Brain microvascular endothelial cell (primary cell): ENCODE measurements at regions not wholly inside any gene's neighbourhood (a gene's known extent, or its start where the extent isn't known, plus 50 kb on each side); places are given as distances from the start of the nearest gene placed in this dataset.

Experiments
- DNase-seq: peaks from one replicate; pipeline ENCODE4 v3.0.0-alpha.2; 2020
- H3K27ac ChIP-seq: fragments of 250-450 bp; sonication (Bioruptor Pico); 2 replicates; pipeline ENCODE4 v1.5.1; 2020; ENCODE audit warnings: mild to moderate bottlenecking, moderate library complexity
- H3K27me3 ChIP-seq: fragments of 250-450 bp; sonication (Bioruptor Pico); replicated peaks from 2 replicates; pipeline ENCODE4 v1.5.1; 2020; ENCODE audit warnings: mild to moderate bottlenecking
- H3K36me3 ChIP-seq: fragments of 250-450 bp; sonication (Bioruptor Pico); replicated peaks from 2 replicates; pipeline ENCODE4 v1.5.1; 2020; ENCODE audit warnings: mild to moderate bottlenecking
- H3K4me3 ChIP-seq: 2 replicates; pipeline ENCODE4 v1.5.1; 2011; ENCODE audit warnings: low read depth, mild to moderate bottlenecking, control low read depth, low read length, moderate library complexity
- CTCF ChIP-seq: IDR thresholded peaks from 2 replicates; pipeline ENCODE4 v1.5.1; 2011; ENCODE audit warnings: low read depth, mild to moderate bottlenecking, moderate library complexity, low read length, control low read depth, inconsistent platforms; ENCODE audit errors: missing control alignments
- in situ Hi-C: cut with HindIII; loops from 2 replicates; pipeline ENCODE4 v1.10.0; 2017; ENCODE audit warnings: low sequenced_read_pairs, low pct_ligation_motif_present

GRCh38 chr3:139130390-139131140 is 85.9 kb upstream of the PRR23C start:
- H3K27me3 ChIP-seq, result no peaks in the 10 kb centered on the region
- H3K36me3 ChIP-seq, result no peaks in the 10 kb centered on the region
- no peak for DNase-seq
- no peak overlapping the region for H3K4me3 ChIP-seq
- H3K27ac ChIP-seq, result no peak overlapping the region
- in situ Hi-C loops, result no loop called here
- TF ChIP-seq CTCF, result no peak

- DNase-seq, result no peak
- H3K4me3 ChIP-seq, result no peak overlapping the region
- no peak overlapping the region for H3K27ac ChIP-seq
- in situ Hi-C loops, result no loop called here
- no peaks in the 10 kb centered on the region for H3K27me3 ChIP-seq
- TF ChIP-seq CTCF, result no peak
- no peaks in the 10 kb centered on the region for H3K36me3 ChIP-seq
These were observed 87.3 kb upstream of the PRR23C start for GRCh38 chr3:139131951-139132350.

GRCh38 chr3:139132976-139133375 is 88.3 kb upstream of the PRR23C start:
- TF ChIP-seq CTCF, result no peak
- in situ Hi-C loops, result no loop called here
- H3K27me3 ChIP-seq, result no peaks in the 10 kb centered on the region
- H3K36me3 ChIP-seq, result no peaks in the 10 kb centered on the region
- H3K27ac ChIP-seq, result no peak overlapping the region
- DNase-seq, result no peak
- no peak overlapping the region for H3K4me3 ChIP-seq

- no peak overlapping the region for H3K4me3 ChIP-seq
- DNase-seq, result no peak
- H3K27me3 ChIP-seq, result no peaks in the 10 kb centered on the region
- in situ Hi-C loops, result no loop called here
- no peaks in the 10 kb centered on the region for H3K36me3 ChIP-seq
- no peak overlapping the region for H3K27ac ChIP-seq
- TF ChIP-seq CTCF, result no peak
These were observed 90.1 kb upstream of the PRR23C start for GRCh38 chr3:139134678-139135372.

GRCh38 chr3:139135657-139136056 is 91.0 kb upstream of the PRR23C start:
- Histone ChIP-seq H3K4me3 (no peak overlapping the region), H3K36me3 (no peaks in the 10 kb centered on the region), H3K27me3 (no peaks in the 10 kb centered on the region), H3K27ac (no peak overlapping the region)
- no peak for TF ChIP-seq CTCF
- no peak for DNase-seq
- in situ Hi-C loops, result no loop called here
